ENCODE measurements at regions not wholly inside any gene's neighbourhood (a gene's known extent, or its start where the extent isn't known, plus 50 kb on each side); places are given as distances from the start of the nearest gene placed in this dataset.

DNA sequence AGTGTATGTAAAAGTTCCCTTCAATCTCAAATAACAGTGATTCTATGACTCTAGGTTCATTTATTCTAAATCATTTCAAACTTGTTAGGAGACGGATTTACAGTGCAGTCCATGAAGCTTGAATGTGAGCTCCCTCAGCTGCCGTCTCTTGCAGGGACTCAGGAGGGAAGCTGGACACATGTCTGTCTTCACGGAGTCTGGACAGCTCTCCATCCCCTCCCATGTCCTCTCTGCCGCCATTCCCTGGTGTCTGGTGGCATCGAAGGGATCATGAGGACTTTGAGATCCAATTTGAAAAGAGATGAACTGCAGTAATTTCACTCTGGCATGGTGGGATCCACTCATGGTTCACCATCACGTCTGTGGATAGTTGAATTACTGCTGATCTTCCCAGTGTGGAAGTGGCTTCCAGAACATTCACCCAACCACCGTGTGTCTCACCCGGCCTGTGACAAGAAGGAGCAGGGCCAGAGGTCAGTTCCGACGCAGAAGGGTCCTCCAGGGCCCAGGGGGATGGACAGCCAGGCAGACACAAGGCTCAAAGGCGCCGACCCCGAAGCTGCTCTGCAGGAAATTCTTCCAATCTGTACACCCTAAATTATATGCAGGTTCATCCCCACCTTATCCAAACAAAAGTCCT, 370.1 kb downstream of the THBS2 start:
- Mint-ChIP-seq H3K4me1 (ENCODE audit: low read depth, unreplicated experiment) (no peaks in the 10 kb centered on the region), H3K27me3 (ENCODE audit: unreplicated experiment) (peaks cover 7% of the 10 kb centered on the region), H3K9me3 (ENCODE audit: unreplicated experiment) (peaks cover 6% of the 10 kb centered on the region), H3K27ac (ENCODE audit: unreplicated experiment) (no peak overlapping the region), H3K4me3 (ENCODE audit: unreplicated experiment) (no peak overlapping the region), H3K36me3 (ENCODE audit: unreplicated experiment) (peaks cover 4% of the 10 kb centered on the region)
- TF ChIP-seq, protein P1, sequence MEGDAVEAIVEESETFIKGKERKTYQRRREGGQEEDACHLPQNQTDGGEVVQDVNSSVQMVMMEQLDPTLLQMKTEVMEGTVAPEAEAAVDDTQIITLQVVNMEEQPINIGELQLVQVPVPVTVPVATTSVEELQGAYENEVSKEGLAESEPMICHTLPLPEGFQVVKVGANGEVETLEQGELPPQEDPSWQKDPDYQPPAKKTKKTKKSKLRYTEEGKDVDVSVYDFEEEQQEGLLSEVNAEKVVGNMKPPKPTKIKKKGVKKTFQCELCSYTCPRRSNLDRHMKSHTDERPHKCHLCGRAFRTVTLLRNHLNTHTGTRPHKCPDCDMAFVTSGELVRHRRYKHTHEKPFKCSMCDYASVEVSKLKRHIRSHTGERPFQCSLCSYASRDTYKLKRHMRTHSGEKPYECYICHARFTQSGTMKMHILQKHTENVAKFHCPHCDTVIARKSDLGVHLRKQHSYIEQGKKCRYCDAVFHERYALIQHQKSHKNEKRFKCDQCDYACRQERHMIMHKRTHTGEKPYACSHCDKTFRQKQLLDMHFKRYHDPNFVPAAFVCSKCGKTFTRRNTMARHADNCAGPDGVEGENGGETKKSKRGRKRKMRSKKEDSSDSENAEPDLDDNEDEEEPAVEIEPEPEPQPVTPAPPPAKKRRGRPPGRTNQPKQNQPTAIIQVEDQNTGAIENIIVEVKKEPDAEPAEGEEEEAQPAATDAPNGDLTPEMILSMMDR (IDR thresholded peaks at IDR 0.05; ENCODE audit: partially characterized antibody, unreplicated experiment): no peak
- DNase-seq: no peak

DNA sequence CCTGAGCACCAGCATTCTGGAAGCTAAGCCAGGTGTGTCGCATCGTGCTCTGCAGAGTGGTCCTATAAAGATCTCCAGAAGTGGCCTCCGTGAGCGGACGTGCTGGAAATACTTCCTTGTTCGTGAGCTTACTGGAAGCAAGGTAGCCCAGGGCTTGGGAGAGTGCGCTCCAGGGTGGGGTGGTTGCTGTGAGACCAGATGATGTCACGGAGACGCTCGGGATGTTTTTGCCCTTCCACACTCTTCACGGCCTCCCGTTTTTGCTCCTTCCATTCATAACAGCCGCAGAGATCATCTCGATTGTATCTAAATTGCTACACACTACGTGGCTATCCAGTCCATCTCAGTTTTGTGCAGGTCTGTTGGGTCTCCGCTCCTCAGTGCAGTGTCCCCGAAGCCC, 373.4 kb downstream of the THBS2 start:
- H3K27me3 Mint-ChIP-seq (ENCODE audit: unreplicated experiment): peaks cover 11% of the 10 kb centered on the region
- H3K27ac Mint-ChIP-seq (ENCODE audit: unreplicated experiment): no peak overlapping the region
- peaks cover 9% of the 10 kb centered on the region for H3K4me1 Mint-ChIP-seq (ENCODE audit: low read depth, unreplicated experiment)
- H3K36me3 Mint-ChIP-seq (ENCODE audit: unreplicated experiment): no peaks in the 10 kb centered on the region
- TF ChIP-seq, protein P1 (IDR thresholded peaks at IDR 0.05; ENCODE audit: partially characterized antibody, unreplicated experiment): no peak
- DNase-seq: no peak
- H3K4me3 Mint-ChIP-seq (ENCODE audit: unreplicated experiment): no peak overlapping the region
- peaks cover 4% of the 10 kb centered on the region for H3K9me3 Mint-ChIP-seq (ENCODE audit: unreplicated experiment)

DNA sequence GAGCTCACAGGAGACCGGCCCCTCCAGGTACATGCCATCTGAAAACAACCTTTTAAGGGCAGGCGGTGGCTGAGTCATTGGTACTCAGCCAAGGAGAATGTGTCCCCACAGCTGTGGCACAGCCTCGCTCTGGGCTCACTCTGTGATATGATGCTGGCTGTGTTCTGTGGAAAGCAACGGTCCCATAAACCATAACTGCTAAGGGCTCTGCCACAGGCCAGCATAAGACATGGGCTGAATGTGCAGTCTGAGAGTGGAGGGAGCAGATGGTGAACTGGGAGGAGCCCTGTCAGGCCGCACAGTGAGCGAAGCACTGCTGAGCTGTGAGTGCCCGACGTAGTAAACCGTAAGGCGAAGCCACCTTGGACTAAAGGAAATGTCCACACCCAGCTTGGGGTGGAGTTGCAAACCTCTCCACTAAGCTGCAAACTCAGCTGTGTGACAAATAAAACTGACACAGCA, 375.8 kb downstream of the THBS2 start:
- peak; percentile 58 for DNase-seq
- peak overlapping the region; percentile 57 for H3K27ac Mint-ChIP-seq (ENCODE audit: unreplicated experiment)
- H3K27me3 Mint-ChIP-seq (ENCODE audit: unreplicated experiment): peaks cover 6% of the 10 kb centered on the region
- peaks cover 9% of the 10 kb centered on the region for H3K4me1 Mint-ChIP-seq (ENCODE audit: low read depth, unreplicated experiment)
- H3K4me3 Mint-ChIP-seq (ENCODE audit: unreplicated experiment): no peak overlapping the region
- H3K9me3 Mint-ChIP-seq (ENCODE audit: unreplicated experiment): peaks cover 2% of the 10 kb centered on the region
- TF ChIP-seq, protein P1 (IDR thresholded peaks at IDR 0.05; ENCODE audit: partially characterized antibody, unreplicated experiment): no peak
- no peaks in the 10 kb centered on the region for H3K36me3 Mint-ChIP-seq (ENCODE audit: unreplicated experiment)

DNA sequence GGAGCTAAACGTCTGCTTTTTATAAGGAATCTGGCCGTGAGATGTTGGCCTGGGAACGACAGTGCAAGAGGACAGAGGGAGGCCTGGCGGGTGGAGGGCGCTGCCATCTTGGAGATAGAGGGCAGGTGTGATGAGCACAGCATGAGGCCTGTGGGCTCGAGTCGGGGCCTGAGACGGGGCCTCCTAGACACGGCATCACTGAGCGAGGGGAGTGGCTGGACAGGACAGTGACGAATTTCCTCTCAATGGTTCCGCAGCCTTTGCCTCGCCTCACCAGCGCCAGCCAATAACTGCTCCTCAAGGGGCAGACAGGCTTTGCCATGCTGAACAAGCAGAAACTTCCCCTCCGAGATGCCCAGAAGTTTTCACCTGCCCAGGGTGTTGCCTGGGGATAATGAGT, 376.7 kb downstream of the THBS2 start:
- DNase-seq: no peak
- peaks cover 9% of the 10 kb centered on the region for H3K4me1 Mint-ChIP-seq (ENCODE audit: low read depth, unreplicated experiment)
- TF ChIP-seq, protein P1 (IDR thresholded peaks at IDR 0.05; ENCODE audit: partially characterized antibody, unreplicated experiment): no peak
- H3K9me3 Mint-ChIP-seq (ENCODE audit: unreplicated experiment): peaks cover 2% of the 10 kb centered on the region
- no peak overlapping the region for H3K4me3 Mint-ChIP-seq (ENCODE audit: unreplicated experiment)
- peaks cover 6% of the 10 kb centered on the region for H3K27me3 Mint-ChIP-seq (ENCODE audit: unreplicated experiment)
- no peak overlapping the region for H3K27ac Mint-ChIP-seq (ENCODE audit: unreplicated experiment)
- H3K36me3 Mint-ChIP-seq (ENCODE audit: unreplicated experiment): no peaks in the 10 kb centered on the region

DNA sequence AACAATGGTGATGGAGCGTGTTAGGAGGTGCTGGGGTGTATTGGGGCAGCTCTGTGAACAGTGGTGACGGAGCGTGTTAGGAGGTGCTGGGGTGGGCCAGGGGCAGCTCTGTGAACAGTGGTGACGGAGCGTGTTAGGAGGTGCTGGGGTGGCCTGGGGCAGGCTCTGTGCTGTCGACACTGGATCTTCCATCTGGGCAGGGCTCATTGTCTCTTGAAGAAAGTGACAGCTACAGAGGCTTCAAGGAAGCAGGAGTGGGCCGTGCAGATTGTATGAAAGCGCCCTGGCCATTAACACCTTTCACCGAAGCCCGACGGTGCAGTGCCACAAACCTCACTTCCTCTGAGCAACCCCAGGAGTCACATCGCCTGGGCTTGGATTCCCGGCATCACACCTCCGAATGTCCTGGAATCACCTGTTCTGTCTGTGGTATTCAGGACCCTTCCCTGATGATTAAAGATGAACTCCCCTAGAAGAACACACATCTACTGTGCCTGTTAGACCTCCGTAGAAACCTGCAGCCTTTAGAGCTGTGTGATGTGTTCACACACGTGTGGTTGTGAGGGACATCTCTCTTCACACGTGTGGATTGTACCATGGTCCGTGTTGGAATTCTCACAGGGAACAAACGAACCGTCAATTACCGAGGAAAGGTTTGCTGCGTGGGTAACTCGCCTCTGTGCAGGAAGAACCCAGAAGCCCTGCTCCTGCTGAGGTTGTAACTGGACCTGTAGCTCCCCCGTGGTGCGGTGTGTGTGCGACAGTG, 377.7 kb downstream of the THBS2 start:
- no peak for DNase-seq
- peaks cover 12% of the 10 kb centered on the region for H3K4me1 Mint-ChIP-seq (ENCODE audit: low read depth, unreplicated experiment)
- no peaks in the 10 kb centered on the region for H3K36me3 Mint-ChIP-seq (ENCODE audit: unreplicated experiment)
- no peak overlapping the region for H3K4me3 Mint-ChIP-seq (ENCODE audit: unreplicated experiment)
- H3K27me3 Mint-ChIP-seq (ENCODE audit: unreplicated experiment): peaks cover 6% of the 10 kb centered on the region
- peaks cover 2% of the 10 kb centered on the region for H3K9me3 Mint-ChIP-seq (ENCODE audit: unreplicated experiment)
- TF ChIP-seq, protein P1 (IDR thresholded peaks at IDR 0.05; ENCODE audit: partially characterized antibody, unreplicated experiment): no peak
- H3K27ac Mint-ChIP-seq (ENCODE audit: unreplicated experiment): no peak overlapping the region
